ENCODE measurements at regions not wholly inside any gene's neighbourhood (a gene's known extent, or its start where the extent isn't known, plus 50 kb on each side); places are given as distances from the start of the nearest gene placed in this dataset.

DNA sequence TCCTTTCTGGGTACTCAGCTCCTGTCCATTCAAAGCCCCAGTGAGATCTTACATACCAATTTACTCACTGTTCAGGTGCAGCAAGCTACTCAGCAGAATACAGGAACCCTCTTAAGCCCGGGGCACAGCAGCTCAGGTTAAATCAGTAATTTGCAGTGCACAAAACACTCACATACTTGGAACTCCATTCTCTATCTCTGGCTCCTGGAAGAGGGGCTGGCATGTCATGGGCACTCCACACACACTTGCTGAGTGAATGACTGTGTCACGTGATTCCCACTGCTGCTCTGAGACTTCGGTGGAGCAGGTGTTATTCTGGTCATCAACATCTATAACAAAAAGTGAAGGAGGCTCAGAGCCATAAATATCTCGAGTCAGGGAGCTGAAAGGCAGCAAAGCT is 157.3 kb upstream of the BDNF start:
- no peak for DNase-seq

- DNase-seq, result no peak
Observed at GRCh38 chr11:27857014-27857413, 156.8 kb upstream of the BDNF start.

DNA sequence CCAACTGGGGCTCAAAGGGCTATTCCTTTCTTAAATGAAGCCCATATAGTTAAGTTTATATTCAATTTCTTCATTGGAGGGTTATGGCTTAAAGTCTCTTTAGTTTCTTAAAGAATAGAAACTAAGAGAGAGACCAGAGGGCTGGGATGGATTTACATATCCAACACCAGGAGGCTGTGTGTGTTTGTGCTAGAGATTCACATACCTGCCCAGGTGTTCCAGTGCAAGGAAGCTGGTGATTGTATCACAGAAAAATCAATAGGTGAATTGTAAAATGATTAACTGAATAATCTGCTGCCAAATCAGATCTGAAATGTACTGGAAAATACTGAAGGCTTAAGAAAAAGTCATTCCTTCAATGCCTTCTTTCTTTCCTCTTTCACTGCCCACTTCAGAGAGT is 148.2 kb upstream of the BDNF start:
- no peak for DNase-seq

DNA sequence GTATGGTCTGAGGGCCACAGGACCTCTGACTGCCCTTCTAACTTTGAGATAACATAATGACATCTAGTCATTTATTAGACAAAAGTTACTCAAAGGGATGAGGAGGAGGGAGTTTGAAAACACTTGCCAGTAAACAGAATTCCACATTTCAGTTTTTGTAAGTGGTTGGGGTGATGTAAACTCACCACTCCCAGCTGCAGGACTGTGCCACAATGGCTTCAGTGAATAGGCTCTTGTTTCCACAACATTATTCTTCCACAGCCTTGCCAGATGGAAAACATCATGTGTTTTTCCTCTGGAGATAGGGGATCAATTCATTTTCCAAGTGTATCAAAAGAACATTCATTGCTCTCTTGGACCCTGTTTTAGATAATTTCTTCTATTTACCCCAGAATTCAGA is 147.2 kb upstream of the BDNF start:
- DNase-seq, result no peak

DNA sequence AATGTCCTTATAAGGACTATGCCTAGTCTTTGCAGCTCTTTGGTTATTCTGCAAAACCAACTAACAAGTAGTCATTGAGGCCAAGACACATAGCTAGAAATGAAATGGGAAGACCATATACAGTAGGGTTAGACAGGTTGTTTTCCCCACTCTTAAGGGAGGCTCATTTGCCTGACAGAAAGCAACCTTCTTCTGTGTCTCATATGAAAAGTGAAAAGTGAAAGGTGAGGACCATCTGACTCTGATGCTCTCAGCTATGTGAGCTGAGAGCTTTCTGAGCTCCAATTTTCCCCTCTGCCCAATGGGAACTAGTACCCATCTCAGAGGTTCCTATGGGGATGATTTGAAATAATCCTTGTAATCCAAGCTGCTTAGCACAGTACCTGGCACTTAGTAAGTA is 142.0 kb upstream of the BDNF start:
- no peak for DNase-seq

DNA sequence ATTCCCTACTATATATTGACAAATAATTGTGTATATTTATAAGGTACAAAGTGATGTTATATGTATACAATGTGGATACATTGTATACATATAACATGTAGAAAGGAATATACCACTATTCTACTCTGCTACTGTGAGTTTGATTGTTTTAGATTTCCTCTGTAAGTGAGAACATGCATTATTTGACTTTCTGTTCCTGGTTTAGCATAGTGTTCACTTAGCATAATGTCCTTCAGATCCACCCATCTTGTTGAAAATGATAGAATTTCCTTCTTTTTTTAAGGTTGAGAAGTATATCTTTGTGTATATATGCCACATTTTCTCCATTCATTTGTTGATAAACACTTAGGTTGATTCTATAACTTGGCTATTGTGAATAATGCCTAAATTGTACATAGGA is 140.8 kb upstream of the BDNF start:
- DNase-seq, result no peak

DNA sequence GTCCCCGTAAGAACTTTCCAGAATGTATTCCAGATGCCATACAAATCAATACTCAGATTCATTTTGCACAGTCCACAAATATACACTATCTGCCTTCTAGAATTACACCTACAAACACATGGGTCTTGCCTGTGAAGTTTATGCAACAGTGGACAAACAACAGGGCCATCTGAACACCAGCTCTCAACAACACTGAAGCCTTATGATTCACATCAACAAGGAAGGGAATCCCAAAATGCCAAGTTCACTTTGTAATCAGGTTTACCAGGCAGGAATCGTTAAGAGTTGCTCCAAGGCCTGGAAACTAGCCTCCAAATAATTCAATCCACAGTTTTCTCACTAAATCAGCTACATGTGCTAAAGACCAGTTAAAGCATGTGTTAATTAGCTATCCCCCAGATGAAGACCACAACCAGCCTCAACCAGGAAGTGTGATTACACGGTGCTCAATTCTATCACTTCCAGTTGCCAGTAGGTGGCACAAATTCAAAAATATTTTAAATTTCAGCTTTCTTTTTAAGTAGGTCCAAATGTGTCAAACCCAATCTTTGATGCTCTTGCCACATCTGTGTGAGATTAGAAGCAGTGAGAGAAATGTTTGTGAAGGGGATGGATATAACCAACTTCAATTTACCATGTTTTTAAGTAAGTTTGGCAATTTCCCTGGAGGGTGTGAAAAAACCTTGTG is 139.1 kb upstream of the BDNF start:
- DNase-seq, result no peak

DNA sequence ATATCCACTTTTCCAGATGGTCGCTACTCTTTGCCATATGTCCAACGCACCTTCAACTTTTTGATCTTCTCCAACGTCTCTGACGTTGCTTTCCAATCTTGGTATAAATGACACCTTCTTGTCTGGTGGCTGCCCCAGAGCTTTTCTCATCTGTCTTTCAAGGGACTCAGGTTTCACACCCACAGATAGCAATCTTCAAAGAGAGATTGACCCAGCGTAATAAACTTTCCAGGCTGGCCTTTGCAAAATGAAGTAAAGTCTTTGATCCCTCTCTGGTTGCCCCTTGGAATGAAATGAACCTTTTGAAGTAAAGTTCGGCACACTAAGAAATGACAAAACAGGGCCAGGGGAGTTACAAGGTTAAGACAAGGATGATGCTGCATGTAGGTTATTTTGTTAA is 138.4 kb upstream of the BDNF start:
- no peak for DNase-seq

DNA sequence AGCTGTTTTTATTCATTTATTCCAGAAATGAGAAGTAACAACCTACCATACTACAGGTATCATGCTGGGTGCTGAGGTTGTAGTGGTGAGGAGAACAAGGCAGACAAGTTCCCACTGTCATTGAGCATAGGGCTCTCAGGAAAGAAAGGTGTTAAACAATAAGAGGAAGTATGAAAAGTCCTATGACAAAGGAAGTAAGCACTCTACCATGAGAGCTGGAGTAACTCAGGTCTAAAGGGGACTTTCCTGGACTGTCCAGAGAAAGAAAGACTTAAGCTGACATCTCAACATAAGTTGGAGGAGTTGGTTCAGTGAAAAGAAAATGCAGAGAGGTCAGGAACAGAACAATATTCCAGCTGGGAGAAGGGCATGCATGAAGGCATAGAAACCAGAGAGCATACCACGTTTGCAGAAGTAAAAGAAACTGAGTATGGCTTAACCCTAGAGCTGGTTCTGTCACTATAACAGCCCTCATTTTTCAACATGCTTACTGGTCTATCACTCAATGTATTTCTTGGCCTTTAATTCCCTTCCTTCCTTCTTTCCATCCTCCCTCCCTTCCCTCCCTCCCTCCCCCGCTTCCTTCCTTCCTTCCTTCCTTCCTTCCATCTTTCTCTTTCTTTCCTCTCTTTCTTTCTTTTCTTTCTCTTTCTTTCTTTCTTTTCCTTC is 137.8 kb upstream of the BDNF start:
- DNase-seq, result no peak

DNA sequence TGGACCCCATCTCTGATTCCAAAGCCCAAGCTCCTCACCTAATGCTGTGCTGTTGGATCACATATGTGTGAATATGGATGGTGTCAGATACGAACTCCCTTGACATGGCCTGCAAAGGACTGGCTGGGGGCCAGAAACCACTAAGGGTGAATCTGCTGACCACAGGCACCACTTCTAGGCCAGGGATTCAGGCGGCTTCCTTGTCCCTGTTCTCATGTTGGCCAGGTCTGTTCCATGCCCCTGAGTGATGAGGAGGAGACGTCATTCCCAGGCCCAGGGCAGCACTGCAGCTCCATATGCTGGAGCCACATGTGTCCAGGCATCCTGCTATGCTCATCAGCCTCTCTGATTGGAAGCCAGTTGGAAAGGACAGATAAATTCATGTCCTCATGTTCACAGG is 130.0 kb upstream of the BDNF start:
- DNase-seq, result no peak

DNA sequence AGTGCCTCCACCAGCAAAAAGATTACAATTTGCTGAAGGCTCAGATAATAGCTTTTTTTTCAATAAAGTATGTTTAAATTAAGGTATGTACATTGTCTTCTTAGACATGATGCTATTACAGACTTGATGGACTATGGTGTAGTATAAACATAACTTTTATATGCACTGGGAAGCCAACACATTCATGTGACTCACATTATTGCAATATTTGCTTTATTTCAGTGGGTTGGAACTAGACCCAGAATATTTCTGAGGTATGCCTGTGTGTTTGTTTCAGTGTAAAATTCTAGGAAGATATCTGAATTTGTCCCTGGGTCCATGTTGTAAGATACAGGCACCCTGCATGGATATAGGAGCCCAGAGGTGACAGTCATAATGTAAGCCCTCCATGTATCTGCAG is 120.0 kb upstream of the BDNF start:
- DNase-seq, result no peak

- no peak for DNase-seq
Observed at GRCh38 chr11:27816197-27816596, 115.9 kb upstream of the BDNF start.

GRCh38 chr11:27812341-27812740 is 112.1 kb upstream of the BDNF start:
- DNase-seq, result no peak

DNA sequence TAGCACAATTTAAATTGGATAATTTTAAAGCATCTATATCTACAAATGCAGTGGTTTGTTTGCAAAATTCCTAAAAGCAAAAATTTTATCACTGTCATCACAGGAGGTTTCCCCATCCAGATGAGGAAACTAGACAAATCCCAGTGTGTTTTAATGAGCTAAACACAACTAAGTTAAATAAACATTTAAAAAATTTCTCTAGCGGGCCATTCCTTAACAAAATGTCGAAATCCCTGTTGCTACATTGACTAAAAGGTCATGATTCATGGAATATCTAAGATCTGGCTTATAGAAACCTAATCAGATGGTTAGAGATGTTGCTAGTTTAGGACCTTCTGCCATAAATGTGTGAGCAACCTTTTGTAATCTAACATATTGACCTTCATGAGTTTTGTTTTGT is 107.3 kb upstream of the BDNF start:
- no peak for DNase-seq

GRCh38 chr11:27806122-27806521 is 105.9 kb upstream of the BDNF start:
- no peak for DNase-seq

DNA sequence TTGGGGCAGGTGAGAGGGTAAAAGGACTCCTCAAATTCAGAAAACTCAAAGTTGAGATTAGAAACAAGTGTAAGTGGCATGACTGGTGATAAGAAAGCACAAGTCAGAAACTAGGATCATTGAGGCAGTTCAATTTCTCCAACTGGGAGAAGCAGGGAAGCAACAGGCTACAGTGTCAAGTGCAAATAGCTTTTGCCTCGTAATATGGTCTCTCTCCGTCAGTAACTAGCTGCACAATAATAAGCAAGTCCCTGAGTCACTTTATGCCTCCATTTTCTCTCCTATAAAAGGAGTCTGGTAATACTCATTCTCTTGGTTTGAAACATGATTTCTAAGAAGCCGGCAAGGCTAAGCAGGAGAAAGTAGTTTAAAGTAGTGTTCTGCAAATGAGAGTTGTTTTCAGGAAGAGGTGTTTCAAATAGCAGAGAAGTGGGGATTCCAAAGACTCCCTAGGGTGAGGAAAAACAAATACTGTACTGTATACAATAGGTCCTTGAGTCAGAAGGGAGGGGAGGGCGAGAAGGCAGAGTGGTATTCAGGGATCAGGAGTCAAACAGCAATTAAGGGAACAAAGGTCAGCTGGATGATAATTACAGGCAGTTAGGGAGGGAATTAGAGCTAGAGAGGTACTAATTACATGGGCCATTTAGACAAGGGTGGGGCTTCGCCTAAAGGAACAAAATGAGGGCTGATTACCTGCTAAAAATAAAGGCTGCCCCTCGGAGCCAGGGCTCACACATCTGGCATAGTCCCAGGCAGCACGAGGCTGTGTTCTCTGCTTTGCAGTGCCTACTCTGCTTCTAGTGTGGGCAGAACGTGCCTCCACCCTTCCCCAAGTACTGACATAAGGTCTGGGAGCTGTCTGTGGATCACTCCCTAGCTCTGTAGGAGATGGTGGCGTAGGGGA is 96.0 kb upstream of the BDNF start:
- no peak for DNase-seq

DNA sequence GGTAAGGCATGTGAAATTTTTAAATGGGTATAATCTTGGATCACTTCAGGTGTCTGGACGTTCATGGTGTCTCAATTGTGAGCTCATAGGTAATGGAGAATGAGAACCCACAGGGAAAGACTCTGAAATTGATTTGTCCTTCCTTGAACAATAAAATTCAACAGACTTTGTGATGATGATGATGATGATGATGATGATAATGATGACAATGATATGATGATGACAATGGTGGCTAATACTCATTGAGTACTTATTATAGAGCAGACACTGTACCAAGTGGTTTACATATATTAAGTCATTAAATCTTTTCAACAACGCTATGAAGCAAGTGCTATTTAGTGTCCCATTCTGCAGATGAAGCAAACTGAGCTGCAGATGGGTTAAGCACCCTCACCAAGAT is 86.6 kb upstream of the BDNF start:
- no peak for DNase-seq

- no peak for DNase-seq
Observed at GRCh38 chr11:27786331-27786730, 86.1 kb upstream of the BDNF start.

- DNase-seq, result no peak
Observed at GRCh38 chr11:27783701-27784355, 83.6 kb upstream of the BDNF start.

- DNase-seq, result no peak
Observed at GRCh38 chr11:27777033-27777432, 76.8 kb upstream of the BDNF start.

GRCh38 chr11:27773884-27774283 is 73.6 kb upstream of the BDNF start:
- no peak for DNase-seq

GRCh38 chr11:27771516-27771915 is 71.3 kb upstream of the BDNF start:
- DNase-seq, result no peak

DNA sequence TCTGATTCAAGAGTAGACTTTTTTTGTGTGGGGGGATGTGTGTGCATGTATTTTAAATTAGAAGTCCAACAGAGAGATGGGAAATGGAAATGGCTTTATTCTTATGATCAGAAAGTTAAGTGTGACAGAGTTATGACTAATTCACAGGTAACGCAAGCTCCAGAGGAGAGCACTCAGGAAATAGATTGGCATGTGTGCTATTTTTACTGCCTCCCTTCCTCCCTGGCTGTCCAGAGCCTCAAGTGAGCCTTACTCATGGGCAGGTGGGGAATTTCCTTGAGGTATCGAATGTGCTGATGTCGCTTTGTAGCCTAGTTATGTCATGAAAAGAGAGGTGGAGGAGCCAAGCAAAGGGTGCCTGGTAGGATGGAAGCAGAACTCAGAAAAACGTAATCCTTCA is 70.3 kb upstream of the BDNF start:
- DNase-seq, result no peak

Data from inflammatory macrophage (primary cell).